ENCODE measurements at regions not wholly inside any gene's neighbourhood (a gene's known extent, or its start where the extent isn't known, plus 50 kb on each side); places are given as distances from the start of the nearest gene placed in this dataset.
"Not testable (repeated sequence)": the region's sequence is repeated elsewhere in the genome, so short reads cannot be mapped to it uniquely, and the experiment has no call there.

DNA sequence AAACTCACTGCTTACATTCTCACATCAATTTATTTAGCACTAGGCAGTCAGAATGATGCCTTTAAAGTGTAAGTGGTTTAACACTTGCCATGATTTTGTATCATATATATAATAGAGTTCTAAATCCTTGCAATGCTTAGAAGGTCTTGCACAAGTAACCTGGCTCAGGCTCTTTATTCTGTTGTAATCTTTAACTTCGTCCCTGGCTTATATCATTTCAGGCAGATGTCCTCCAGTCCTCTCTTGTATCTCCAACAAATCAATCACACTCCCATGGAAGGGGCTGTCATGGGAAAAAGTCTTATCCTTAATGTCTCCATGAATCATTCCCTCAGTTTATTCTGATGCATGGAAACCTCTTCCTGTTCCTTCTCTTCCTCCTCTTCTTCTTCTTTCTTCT lies 841.6 kb upstream of the B3GALT2 start:
- no peak for DNase-seq (ENCODE audit: low read depth)
- TF ChIP-seq, protein P1, sequence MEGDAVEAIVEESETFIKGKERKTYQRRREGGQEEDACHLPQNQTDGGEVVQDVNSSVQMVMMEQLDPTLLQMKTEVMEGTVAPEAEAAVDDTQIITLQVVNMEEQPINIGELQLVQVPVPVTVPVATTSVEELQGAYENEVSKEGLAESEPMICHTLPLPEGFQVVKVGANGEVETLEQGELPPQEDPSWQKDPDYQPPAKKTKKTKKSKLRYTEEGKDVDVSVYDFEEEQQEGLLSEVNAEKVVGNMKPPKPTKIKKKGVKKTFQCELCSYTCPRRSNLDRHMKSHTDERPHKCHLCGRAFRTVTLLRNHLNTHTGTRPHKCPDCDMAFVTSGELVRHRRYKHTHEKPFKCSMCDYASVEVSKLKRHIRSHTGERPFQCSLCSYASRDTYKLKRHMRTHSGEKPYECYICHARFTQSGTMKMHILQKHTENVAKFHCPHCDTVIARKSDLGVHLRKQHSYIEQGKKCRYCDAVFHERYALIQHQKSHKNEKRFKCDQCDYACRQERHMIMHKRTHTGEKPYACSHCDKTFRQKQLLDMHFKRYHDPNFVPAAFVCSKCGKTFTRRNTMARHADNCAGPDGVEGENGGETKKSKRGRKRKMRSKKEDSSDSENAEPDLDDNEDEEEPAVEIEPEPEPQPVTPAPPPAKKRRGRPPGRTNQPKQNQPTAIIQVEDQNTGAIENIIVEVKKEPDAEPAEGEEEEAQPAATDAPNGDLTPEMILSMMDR (IDR thresholded peaks at IDR 0.05; ENCODE audit: insufficient read depth, low read length): no peak
- H3K4me3 ChIP-seq (ENCODE audit: low read depth, low read length): no peak overlapping the region

DNA sequence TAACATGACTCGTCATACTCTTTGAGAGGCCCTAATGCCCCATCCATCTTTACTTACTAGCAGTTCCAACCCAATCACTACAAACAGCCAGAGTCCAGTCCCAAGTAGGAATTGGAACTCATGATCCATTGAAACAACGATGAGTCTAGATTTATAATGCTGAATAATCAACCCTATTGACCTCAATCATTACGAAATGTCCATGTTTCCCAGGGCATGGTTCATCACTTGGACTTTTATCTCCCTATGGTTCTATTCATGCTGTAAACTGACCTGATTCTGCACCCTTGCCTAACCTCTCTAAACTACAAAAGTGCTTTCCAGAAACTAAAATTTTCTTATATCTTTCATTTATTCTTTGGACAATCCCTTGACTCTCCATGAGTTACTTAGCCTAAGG lies 840.0 kb upstream of the B3GALT2 start:
- no peak overlapping the region for H3K4me3 ChIP-seq (ENCODE audit: low read depth, low read length)
- no peak for DNase-seq (ENCODE audit: low read depth)
- TF ChIP-seq, protein P1 (IDR thresholded peaks at IDR 0.05; ENCODE audit: insufficient read depth, low read length): no peak

DNA sequence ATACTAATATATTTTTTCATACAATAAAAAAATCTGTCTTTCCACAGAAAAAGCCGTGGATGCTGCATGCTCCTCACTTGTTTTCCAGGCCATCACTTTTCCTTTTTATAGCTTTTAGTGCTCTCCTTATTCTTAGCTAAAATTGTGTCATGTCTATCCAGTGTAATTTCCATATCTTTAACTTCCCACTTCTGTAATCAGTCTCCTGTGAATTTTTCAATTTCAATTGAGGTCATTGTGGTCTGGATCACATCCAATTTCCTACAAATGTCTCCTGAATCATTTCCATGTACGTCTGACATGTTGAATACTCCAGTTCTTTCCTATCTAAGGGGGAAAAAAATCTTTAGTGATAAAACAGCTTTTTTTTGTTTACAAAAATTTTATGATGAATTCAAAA lies 838.2 kb upstream of the B3GALT2 start:
- TF ChIP-seq, protein P1 (IDR thresholded peaks at IDR 0.05; ENCODE audit: insufficient read depth, low read length): no peak
- H3K4me3 ChIP-seq (ENCODE audit: low read depth, low read length): no peak overlapping the region
- peak; percentile 32 for DNase-seq (ENCODE audit: low read depth)

DNA sequence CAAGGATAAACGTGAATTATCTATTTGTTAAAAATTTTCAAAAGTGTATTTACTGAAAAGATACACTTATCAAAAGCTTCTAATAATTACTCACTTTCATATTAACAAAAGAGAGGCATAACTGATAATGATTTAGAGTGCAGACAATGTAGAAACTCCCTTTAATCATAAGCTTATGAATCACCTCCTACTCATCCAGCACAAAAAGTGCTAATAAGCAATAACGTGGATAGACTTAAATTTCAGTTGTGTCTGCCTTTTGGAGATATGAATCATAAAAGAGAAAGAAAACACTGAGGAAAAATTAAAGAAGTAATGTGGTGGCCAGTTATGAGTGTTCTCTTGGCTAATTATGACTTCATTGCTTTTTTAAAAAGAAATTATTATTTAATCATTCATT lies 827.6 kb upstream of the B3GALT2 start:
- DNase-seq (ENCODE audit: low read depth): no peak
- H3K4me3 ChIP-seq (ENCODE audit: low read depth, low read length): no peak overlapping the region
- TF ChIP-seq, protein P1 (IDR thresholded peaks at IDR 0.05; ENCODE audit: insufficient read depth, low read length): no peak

DNA sequence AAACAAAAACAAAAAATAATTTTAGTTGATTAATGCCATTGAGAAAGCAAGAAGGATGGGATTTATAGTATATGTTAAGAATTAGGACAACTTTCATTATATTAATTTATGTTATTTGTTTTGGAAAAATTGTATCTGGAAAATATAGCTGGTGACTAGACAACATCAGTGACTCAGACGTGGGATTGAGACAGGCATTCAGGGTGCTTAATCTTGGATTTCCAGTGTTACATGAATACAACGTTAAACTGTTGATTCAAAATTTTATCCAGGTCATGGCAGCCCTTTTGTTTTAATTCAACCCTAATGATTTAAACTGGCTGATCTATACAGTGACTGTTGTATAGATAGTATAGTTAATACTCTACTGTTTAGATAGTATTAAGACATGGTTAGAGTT lies 827.1 kb upstream of the B3GALT2 start:
- DNase-seq (ENCODE audit: low read depth): no peak

DNA sequence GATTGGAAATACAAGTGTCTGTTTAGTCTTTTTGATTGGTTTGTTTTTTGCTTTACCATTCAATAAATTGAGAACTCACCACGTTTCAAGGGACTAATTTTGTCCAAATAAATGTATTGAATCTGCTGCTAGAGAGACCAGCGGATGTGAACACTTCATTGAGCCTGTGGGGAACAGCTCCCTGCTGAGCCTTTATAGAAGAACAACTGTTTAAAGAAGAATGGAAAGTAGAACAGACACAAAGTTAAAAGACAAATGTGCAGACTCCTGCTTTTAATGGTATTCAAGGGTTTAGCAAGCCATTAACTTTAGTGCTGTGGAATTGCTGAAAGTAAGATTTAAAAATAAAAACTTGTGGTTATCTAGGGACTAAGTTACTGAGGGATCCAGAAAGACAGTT lies 817.7 kb upstream of the B3GALT2 start:
- DNase-seq (ENCODE audit: low read depth): no peak
- no peak overlapping the region for H3K4me3 ChIP-seq (ENCODE audit: low read depth, low read length)
- TF ChIP-seq, protein P1 (IDR thresholded peaks at IDR 0.05; ENCODE audit: insufficient read depth, low read length): no peak

More for the DNA sequence above, 827.1 kb upstream of the B3GALT2 start:
- H3K4me3 ChIP-seq (ENCODE audit: low read depth, low read length): no peak overlapping the region
- TF ChIP-seq, protein P1 (IDR thresholded peaks at IDR 0.05; ENCODE audit: insufficient read depth, low read length): no peak

DNA sequence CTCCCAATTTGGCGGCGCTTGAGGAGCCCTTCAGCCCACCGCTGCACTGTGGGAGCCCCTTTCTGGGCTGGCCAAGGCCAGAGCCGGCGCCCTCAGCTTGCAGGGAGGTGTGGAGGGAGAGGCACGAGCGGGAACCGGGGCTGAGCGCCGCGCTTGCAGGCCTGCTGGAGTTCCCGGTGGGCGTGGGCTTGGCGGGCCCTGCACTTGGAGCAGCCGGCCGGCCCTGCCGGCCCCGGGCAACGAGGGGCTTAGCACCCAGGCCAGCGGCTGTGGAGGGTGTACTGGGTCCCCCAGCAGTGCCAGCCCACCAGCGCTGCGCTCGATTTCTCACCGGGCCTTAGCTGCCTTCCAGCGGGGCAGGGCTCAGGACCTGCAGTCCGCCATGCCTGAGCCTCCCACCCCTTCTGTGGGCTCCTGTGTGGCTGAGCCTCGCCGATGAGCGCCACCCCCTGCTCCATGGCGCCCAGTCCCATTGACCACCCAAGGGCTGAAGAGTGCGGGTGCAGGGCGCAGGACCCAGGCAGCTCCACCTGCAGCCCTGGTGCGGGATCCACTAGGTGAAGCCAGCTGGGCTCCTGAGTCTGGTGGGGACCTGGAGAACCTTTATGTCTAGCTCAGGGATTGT lies 815.4 kb upstream of the B3GALT2 start:
- not testable (repeated sequence) for DNase-seq (ENCODE audit: low read depth)

More for the DNA sequence above, 815.4 kb upstream of the B3GALT2 start:
- H3K4me3 ChIP-seq (ENCODE audit: low read depth, low read length): not testable (repeated sequence)
